ENCODE measurements at regions not wholly inside any gene's neighbourhood (a gene's known extent, or its start where the extent isn't known, plus 50 kb on each side); places are given as distances from the start of the nearest gene placed in this dataset.

DNA sequence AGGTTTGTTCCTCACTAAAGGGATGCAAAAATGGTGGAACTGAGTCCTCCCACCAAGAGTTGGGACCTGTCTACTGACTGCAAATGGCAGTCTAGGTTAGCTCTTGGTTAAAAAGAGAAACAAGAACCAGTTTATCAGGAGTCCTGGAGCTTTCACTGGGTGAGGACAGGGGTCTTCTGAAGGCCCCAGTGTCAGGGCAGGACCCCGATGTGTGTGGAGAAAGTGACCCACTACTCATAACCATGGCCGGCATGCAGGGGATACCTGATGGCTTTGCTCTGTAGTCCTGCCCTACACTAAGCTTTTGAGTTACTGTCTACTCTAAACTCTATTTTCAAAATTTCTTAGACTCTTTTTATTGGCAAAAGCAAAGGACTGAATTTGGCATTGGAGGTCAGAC, 220.5 kb downstream of the ANKRD60 start:
- no peak for DNase-seq
- intact Hi-C loops (cut with micrococcal nuclease), result no loop called here
- Mint-ChIP-seq H3K27ac (no peak overlapping the region), H3K36me3 (ENCODE audit: low read depth) (no peaks in the 10 kb centered on the region), H3K4me3 (no peak overlapping the region), H3K9me3 (no peaks in the 10 kb centered on the region), H3K4me1 (ENCODE audit: low read depth) (no peaks in the 10 kb centered on the region), H3K27me3 (ENCODE audit: low read depth) (peaks cover 5% of the 10 kb centered on the region)
- CTCF ChIA-PET, result no interaction called here

DNA sequence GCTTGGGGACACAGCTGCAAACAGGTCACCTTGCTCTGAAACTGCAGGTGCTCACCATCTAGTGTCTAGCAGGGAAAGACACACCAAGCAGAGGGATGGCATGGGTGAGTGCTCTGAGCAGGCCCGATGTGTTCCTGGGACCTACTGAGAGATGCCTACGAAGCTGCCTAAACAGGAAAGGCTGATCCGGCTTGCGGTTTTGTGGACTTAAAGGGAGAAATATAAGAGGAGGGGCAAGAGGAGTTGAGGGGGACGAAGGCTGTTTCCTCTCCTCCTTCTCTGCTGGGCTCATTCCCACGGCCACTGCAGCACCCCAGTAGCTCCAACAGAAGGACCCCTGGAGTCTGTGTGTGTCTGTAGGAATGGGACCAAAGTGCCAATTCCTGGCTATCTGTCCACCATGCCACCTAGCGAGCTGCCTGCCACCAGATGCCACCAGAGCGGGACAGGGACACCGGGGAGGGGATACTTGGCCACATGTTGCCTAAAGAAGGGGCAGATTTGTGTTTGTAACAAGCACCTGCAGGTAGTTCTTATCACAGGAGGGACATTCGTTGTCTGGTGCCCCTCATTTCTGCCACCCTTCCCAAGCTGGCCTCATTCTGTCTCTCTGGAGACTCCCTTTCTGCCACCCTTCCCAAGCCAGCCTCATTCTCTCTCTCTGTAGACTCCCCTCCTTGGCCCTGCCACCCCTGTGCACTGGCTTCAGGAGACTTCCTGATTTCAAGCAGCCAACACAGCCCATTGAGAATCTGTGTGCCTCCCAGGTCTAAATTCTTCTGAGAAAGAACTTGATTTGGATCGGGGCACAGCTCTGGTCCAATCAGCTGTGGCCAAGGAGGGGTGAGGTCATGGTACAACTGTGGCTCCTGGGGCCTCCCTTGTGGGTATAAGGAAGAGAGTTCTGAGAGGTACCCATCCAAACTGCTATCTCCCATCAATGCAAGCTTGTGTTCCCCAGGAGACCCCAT, 221.8 kb downstream of the ANKRD60 start:
- CTCF ChIA-PET, result no interaction called here
- Mint-ChIP-seq H3K4me1 (ENCODE audit: low read depth) (no peaks in the 10 kb centered on the region), H3K9me3 (no peaks in the 10 kb centered on the region), H3K27me3 (ENCODE audit: low read depth) (no peaks in the 10 kb centered on the region), H3K4me3 (no peak overlapping the region), H3K36me3 (ENCODE audit: low read depth) (no peaks in the 10 kb centered on the region), H3K27ac (no peak overlapping the region)
- intact Hi-C loops (cut with micrococcal nuclease), result no loop called here
- no peak for DNase-seq

DNA sequence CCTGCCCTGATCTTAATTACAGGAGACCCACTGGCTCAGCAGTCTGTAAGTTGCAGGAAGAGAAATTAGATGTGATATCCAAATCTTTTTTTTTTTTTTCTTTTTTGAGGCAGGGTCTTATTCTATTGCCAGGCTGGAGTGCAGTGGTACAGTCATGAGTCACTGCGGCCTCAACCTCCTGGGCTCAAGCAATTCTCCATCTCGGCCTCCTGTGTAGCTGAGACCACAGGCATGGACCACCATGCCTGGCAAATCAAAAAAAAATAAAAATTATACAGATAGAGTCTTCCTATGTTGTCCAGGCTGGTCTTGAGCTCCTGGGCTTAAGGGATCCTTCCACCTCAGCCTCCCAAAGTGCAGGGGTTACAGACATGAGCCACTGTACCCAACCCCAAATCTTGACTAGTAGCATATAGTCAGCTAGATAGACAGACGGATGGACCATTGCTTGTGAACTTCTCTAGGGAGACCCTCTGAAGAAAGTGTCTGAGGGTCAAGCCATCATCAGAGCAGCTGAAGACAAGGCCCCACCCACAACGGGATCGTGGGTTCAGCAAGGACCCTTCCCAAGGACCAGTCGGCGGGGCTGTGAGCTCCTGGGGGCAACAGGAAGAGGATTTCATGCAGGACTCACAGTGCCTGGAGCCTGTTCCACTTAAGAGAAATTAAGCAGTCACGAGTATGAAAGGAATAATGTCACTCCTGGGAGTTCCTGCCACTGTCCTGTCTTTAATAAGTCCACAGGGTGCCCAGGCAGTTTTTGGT, 222.7 kb downstream of the ANKRD60 start:
- CTCF ChIA-PET, result no interaction called here
- Mint-ChIP-seq H3K4me1 (ENCODE audit: low read depth) (no peaks in the 10 kb centered on the region), H3K36me3 (ENCODE audit: low read depth) (no peaks in the 10 kb centered on the region), H3K4me3 (no peak overlapping the region), H3K27ac (no peak overlapping the region), H3K9me3 (no peaks in the 10 kb centered on the region), H3K27me3 (ENCODE audit: low read depth) (no peaks in the 10 kb centered on the region)
- DNase-seq, result no peak
- intact Hi-C loops (cut with micrococcal nuclease), result no loop called here

- no peaks in the 10 kb centered on the region for H3K9me3 Mint-ChIP-seq
Measured at GRCh38 chr20:58004900-58005299, 223.6 kb downstream of the ANKRD60 start.

DNA sequence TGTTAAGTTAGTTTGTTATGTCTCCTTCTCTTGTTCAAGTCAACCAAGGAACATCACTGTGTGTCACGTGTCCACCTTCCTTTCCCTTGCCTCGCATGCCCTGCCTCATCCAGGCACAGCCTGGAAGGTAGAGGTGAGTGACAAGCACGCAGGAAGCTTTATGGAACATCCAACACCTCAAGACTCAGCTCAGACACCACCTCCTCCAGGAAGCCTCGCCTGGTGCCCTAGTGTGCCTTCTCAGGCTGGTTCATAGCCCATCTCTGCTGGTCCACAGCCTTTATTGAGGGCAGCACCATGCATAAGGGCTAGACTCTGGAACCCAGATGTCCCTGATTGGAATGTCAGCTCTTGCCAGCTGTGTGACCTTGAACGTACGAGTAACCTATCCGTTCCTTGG, 224.3 kb downstream of the ANKRD60 start:
- Mint-ChIP-seq H3K36me3 (ENCODE audit: low read depth) (no peaks in the 10 kb centered on the region), H3K27me3 (ENCODE audit: low read depth) (no peaks in the 10 kb centered on the region), H3K27ac (no peak overlapping the region), H3K4me1 (ENCODE audit: low read depth) (peaks cover 6% of the 10 kb centered on the region), H3K9me3 (no peaks in the 10 kb centered on the region), H3K4me3 (no peak overlapping the region)
- CTCF ChIA-PET, result no interaction called here
- intact Hi-C loops (cut with micrococcal nuclease), result no loop called here
- no peak for DNase-seq

More at GRCh38 chr20:58004900-58005299, 223.6 kb downstream of the ANKRD60 start:
- peaks cover under 1% of the 10 kb centered on the region for H3K4me1 Mint-ChIP-seq (ENCODE audit: low read depth)
- no peaks in the 10 kb centered on the region for H3K27me3 Mint-ChIP-seq (ENCODE audit: low read depth)
- H3K4me3 Mint-ChIP-seq, result no peak overlapping the region
- intact Hi-C loops (cut with micrococcal nuclease), result no loop called here
- CTCF ChIA-PET, result no interaction called here
- no peak overlapping the region for H3K27ac Mint-ChIP-seq
- H3K36me3 Mint-ChIP-seq (ENCODE audit: low read depth), result no peaks in the 10 kb centered on the region
- no peak for DNase-seq

DNA sequence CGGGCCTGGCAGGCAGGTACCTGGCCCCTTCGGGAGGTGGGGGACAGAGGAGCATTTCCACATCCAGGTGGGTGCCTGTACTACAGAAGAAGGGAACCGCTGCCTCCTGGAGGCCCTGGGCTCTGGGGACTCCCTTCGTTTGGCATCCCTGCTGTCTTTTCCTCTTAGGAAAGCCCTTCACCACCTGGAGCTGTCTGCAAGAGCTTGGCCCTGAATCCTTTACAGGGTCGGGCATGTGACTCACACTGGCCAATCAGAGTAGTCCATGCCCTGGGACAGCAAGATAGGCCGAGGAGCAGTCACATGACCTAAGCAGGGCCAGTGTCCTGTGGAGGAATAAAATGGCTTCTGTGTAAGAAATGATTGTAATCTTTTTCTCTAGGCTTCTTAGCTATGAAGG, 224.9 kb downstream of the ANKRD60 start:
- H3K4me3 Mint-ChIP-seq, result no peak overlapping the region
- no peaks in the 10 kb centered on the region for H3K36me3 Mint-ChIP-seq (ENCODE audit: low read depth)
- peaks cover 10% of the 10 kb centered on the region for H3K4me1 Mint-ChIP-seq (ENCODE audit: low read depth)
- CTCF ChIA-PET, result no interaction called here
- no peak for DNase-seq
- H3K9me3 Mint-ChIP-seq, result no peaks in the 10 kb centered on the region
- H3K27ac Mint-ChIP-seq, result no peak overlapping the region
- intact Hi-C loops (cut with micrococcal nuclease), result no loop called here
- peaks cover 6% of the 10 kb centered on the region for H3K27me3 Mint-ChIP-seq (ENCODE audit: low read depth)

DNA sequence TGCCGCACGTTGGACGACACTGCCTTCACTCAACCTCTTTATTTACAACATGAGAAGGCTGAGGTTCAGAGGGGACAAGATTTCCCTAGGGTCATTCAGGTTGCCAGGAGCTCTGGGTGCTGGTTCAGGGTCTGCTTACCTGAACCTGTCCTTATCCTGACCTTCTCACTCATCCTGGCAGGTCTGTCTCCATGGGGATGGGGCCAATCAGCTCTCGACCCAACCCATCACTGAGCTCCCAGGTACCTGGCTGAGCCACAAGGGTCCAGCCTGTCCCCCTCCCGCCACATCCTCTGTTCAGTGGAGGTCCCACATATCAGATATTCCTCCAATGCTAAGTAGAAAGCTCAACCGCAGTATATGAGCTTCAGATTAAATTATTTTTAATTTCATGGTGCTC, 225.6 kb downstream of the ANKRD60 start:
- intact Hi-C loops (cut with micrococcal nuclease), result no loop called here
- no peaks in the 10 kb centered on the region for H3K36me3 Mint-ChIP-seq (ENCODE audit: low read depth)
- H3K9me3 Mint-ChIP-seq, result no peaks in the 10 kb centered on the region

GRCh38 chr20:58001946-58002345, 226.5 kb downstream of the ANKRD60 start:
- intact Hi-C loops (cut with micrococcal nuclease), result no loop called here
- peaks cover 10% of the 10 kb centered on the region for H3K4me1 Mint-ChIP-seq (ENCODE audit: low read depth)
- no peak overlapping the region for H3K27ac Mint-ChIP-seq
- H3K27me3 Mint-ChIP-seq (ENCODE audit: low read depth), result peaks cover 16% of the 10 kb centered on the region
- no peak for DNase-seq
- H3K9me3 Mint-ChIP-seq, result no peaks in the 10 kb centered on the region
- no peaks in the 10 kb centered on the region for H3K36me3 Mint-ChIP-seq (ENCODE audit: low read depth)
- no peak overlapping the region for H3K4me3 Mint-ChIP-seq
- CTCF ChIA-PET, result no interaction called here

More for the DNA sequence above, 225.6 kb downstream of the ANKRD60 start:
- no peak for DNase-seq
- Mint-ChIP-seq H3K27ac (no peak overlapping the region), H3K4me3 (no peak overlapping the region), H3K27me3 (ENCODE audit: low read depth) (peaks cover 8% of the 10 kb centered on the region), H3K4me1 (ENCODE audit: low read depth) (peaks cover 10% of the 10 kb centered on the region)
- CTCF ChIA-PET, result interaction anchor here (0.7 kb wide), 1 partner anchor 72 kb away, joined by 3 read pairs; no protein-coding TSS in a partner anchor

- CTCF ChIA-PET, result no interaction called here
- Mint-ChIP-seq H3K4me3 (no peak overlapping the region), H3K4me1 (ENCODE audit: low read depth) (peaks cover 10% of the 10 kb centered on the region), H3K27me3 (ENCODE audit: low read depth) (peaks cover 16% of the 10 kb centered on the region), H3K36me3 (ENCODE audit: low read depth) (no peaks in the 10 kb centered on the region), H3K27ac (no peak overlapping the region), H3K9me3 (no peaks in the 10 kb centered on the region)
- intact Hi-C loops (cut with micrococcal nuclease), result no loop called here
- no peak for DNase-seq
Measured at GRCh38 chr20:58001381-58001780, 227.1 kb downstream of the ANKRD60 start.

DNA sequence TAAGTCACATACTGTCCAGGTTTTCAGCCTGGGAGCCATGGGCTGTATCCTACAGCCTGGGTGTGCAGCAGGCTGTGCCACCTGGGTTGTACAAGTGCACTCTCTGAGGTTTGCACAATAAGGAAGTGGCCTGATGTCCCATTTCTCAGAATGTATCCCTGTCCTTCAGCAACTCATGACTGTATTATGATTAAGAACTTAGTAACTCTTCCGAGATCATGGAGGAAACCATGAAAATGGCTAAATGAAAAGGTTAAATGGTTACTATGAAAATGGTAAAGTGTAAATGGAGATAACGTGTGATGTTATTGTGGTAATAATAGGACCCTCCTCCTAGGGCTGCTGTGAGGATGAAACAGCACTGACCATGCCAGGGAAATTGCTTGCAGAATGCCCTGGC, 227.6 kb downstream of the ANKRD60 start:
- H3K27me3 Mint-ChIP-seq (ENCODE audit: low read depth), result peaks cover 16% of the 10 kb centered on the region
- no peak overlapping the region for H3K4me3 Mint-ChIP-seq
- H3K9me3 Mint-ChIP-seq, result no peaks in the 10 kb centered on the region
- CTCF ChIA-PET, result no interaction called here
- H3K4me1 Mint-ChIP-seq (ENCODE audit: low read depth), result peaks cover 10% of the 10 kb centered on the region
- H3K27ac Mint-ChIP-seq, result no peak overlapping the region
- no peak for DNase-seq
- intact Hi-C loops (cut with micrococcal nuclease), result no loop called here
- no peaks in the 10 kb centered on the region for H3K36me3 Mint-ChIP-seq (ENCODE audit: low read depth)

GRCh38 chr20:57999465-58000111, 228.9 kb downstream of the ANKRD60 start:
- intact Hi-C loops (cut with micrococcal nuclease), result no loop called here
- DNase-seq, result peak; percentile 13
- Mint-ChIP-seq H3K4me1 (ENCODE audit: low read depth) (peaks cover 10% of the 10 kb centered on the region), H3K4me3 (no peak overlapping the region), H3K9me3 (no peaks in the 10 kb centered on the region), H3K36me3 (ENCODE audit: low read depth) (no peaks in the 10 kb centered on the region), H3K27me3 (ENCODE audit: low read depth) (peaks cover 16% of the 10 kb centered on the region), H3K27ac (no peak overlapping the region)
- CTCF ChIA-PET, result no interaction called here

- Mint-ChIP-seq H3K4me1 (ENCODE audit: low read depth) (peaks cover 10% of the 10 kb centered on the region), H3K27ac (no peak overlapping the region), H3K36me3 (ENCODE audit: low read depth) (no peaks in the 10 kb centered on the region), H3K9me3 (no peaks in the 10 kb centered on the region), H3K27me3 (ENCODE audit: low read depth) (peaks cover 16% of the 10 kb centered on the region), H3K4me3 (no peak overlapping the region)
- intact Hi-C loops (cut with micrococcal nuclease), result no loop called here
- CTCF ChIA-PET, result interaction anchor here (0.6 kb wide), 1 partner anchor 229 kb away, joined by 3 read pairs; no protein-coding TSS in a partner anchor
- no peak for DNase-seq
Measured at GRCh38 chr20:57998981-57999464, 229.4 kb downstream of the ANKRD60 start.
